Cardiac fibroblast (primary cell): ENCODE measurements at regions not wholly inside any gene's neighbourhood (a gene's known extent, or its start where the extent isn't known, plus 50 kb on each side); places are given as distances from the start of the nearest gene placed in this dataset.

Experiments
- DNase-seq, 2 donors: peaks; one replicate each; pipeline versions ENCODE4 v3.0.0 to v3.0.0-alpha.2; 2010; ENCODE audit warnings: low read depth in 2 of 2
- H3K4me3 ChIP-seq, 2 donors: replicated peaks in 1 of 2; 1 replicate in 1 of 2; 2 replicates in 1 of 2; pipeline ENCODE4 v1.5.1; 2011; ENCODE audit warnings: low read depth in 2 of 2, low read length in 2 of 2, mild to moderate bottlenecking in 2 of 2, moderate library complexity in 1 of 2
- CTCF ChIP-seq: IDR thresholded peaks from one replicate; pipeline ENCODE4 v1.5.1; 2011; ENCODE audit warnings: low read depth, mild to moderate bottlenecking, low read length, inconsistent platforms

GRCh38 chr3:71863563-71864190 lies 78.7 kb upstream of the PROK2 start:
- TF ChIP-seq CTCF: no peak
- no peak overlapping the region for H3K4me3 ChIP-seq
- DNase-seq: no peak

GRCh38 chr3:71862371-71863140 lies 77.6 kb upstream of the PROK2 start:
- H3K4me3 ChIP-seq: no peak overlapping the region
- DNase-seq: no peak
- no peak for TF ChIP-seq CTCF

- H3K4me3 ChIP-seq: no peak overlapping the region
- peak; percentile 14 to 21 for DNase-seq
- no peak for TF ChIP-seq CTCF
Measured at GRCh38 chr3:71859123-71859519, 74.2 kb upstream of the PROK2 start.

- no peak for TF ChIP-seq CTCF
- DNase-seq: no peak
Measured at GRCh38 chr3:71858503-71859122, 73.7 kb upstream of the PROK2 start.

GRCh38 chr3:71857956-71858355 lies 73.0 kb upstream of the PROK2 start:
- no peak for TF ChIP-seq CTCF
- DNase-seq: no peak
- no peak overlapping the region for H3K4me3 ChIP-seq

More at GRCh38 chr3:71858503-71859122, 73.7 kb upstream of the PROK2 start:
- no peak overlapping the region for H3K4me3 ChIP-seq

GRCh38 chr3:71854706-71855105 lies 69.8 kb upstream of the PROK2 start:
- no peak for DNase-seq
- no peak for TF ChIP-seq CTCF
- no peak overlapping the region for H3K4me3 ChIP-seq
